Loucy (cell line): ENCODE measurements at regions not wholly inside any gene's neighbourhood (a gene's known extent, or its start where the extent isn't known, plus 50 kb on each side); places are given as distances from the start of the nearest gene placed in this dataset.

ENCODE experiments used
- EZH2phosphoT487 ChIP-seq: fragments of 200-600 bp; IDR thresholded peaks from 2 replicates; pipeline ENCODE4 v1.6.1; 2018; ENCODE audit warnings: antibody characterized with exemption, mild to moderate bottlenecking, moderate library complexity, borderline replicate concordance
- TF ChIP-seq, protein P1 (sequence below): fragments of 200-600 bp; sonication (generic); conservative IDR thresholded peaks from 2 replicates; pipeline ENCODE4 v1.5.1; 2014; ENCODE audit warnings: mild to moderate bottlenecking, antibody characterized with exemption, low read length

DNA sequence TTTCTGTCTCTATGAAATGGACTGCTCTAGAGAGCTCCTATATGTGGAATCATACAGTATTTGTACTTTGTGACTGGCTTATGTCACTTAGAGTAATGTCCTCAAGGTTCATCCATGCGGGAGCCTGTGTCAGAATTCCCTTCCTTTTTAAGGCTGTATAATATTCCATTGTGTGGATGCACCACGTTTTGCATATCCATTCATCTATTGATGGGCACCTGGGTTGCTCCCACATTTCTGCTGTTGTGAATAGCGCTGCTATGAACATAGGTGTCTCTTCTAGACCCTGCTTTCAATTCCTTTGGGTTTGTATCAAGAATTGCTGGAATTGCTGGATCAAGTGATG lies 155.4 kb downstream of the BMP7 start:
- TF ChIP-seq, protein P1, sequence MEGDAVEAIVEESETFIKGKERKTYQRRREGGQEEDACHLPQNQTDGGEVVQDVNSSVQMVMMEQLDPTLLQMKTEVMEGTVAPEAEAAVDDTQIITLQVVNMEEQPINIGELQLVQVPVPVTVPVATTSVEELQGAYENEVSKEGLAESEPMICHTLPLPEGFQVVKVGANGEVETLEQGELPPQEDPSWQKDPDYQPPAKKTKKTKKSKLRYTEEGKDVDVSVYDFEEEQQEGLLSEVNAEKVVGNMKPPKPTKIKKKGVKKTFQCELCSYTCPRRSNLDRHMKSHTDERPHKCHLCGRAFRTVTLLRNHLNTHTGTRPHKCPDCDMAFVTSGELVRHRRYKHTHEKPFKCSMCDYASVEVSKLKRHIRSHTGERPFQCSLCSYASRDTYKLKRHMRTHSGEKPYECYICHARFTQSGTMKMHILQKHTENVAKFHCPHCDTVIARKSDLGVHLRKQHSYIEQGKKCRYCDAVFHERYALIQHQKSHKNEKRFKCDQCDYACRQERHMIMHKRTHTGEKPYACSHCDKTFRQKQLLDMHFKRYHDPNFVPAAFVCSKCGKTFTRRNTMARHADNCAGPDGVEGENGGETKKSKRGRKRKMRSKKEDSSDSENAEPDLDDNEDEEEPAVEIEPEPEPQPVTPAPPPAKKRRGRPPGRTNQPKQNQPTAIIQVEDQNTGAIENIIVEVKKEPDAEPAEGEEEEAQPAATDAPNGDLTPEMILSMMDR: no peak
- no peak for TF ChIP-seq EZH2phosphoT487
